GM12892 (cell line): ENCODE measurements at regions not wholly inside any gene's neighbourhood (a gene's known extent, or its start where the extent isn't known, plus 50 kb on each side); places are given as distances from the start of the nearest gene placed in this dataset.

Experiments used
- DNase-seq: peaks from one replicate; pipeline ENCODE4 v3.0.0; 2011; ENCODE audit not compliant: insufficient read length
- FAIRE-seq: peaks from 2 replicates; lab custom pipeline; 2011; peaks lifted over from hg19 to GRCh38; lab: Jason Lieb, UNC
- POLR2A ChIP-seq: IDR thresholded peaks from 2 replicates; pipeline ENCODE4 v1.6.1; 2011; ENCODE audit warnings: low read depth, low read length, control low read depth
- POLR2AphosphoS5 ChIP-seq: IDR thresholded peaks from 2 replicates; pipeline ENCODE4 v1.6.1; 2011; ENCODE audit warnings: low read depth, low read length, control low read depth
- TAF1 ChIP-seq: IDR thresholded peaks from 2 replicates; pipeline ENCODE4 v1.6.1; 2011; ENCODE audit warnings: low read depth, mild to moderate bottlenecking, control low read depth, low read length, borderline replicate concordance

GRCh38 chr1:34270181-34270580 lies 93.5 kb downstream of the C1orf94 start:
- TF ChIP-seq POLR2A: no peak
- TF ChIP-seq TAF1: no peak
- TF ChIP-seq POLR2AphosphoS5: no peak
- DNase-seq (no peak), FAIRE-seq (no peak)

- FAIRE-seq (no peak), DNase-seq (no peak)
- no peak for TF ChIP-seq TAF1
- TF ChIP-seq POLR2A: no peak
- no peak for TF ChIP-seq POLR2AphosphoS5
Measured at GRCh38 chr1:34272152-34272551, 95.4 kb downstream of the C1orf94 start.

- no peak for FAIRE-seq
Measured at GRCh38 chr1:34275150-34275549, 98.4 kb downstream of the C1orf94 start.

GRCh38 chr1:34276606-34277005 lies 99.9 kb downstream of the C1orf94 start:
- no peak for TF ChIP-seq TAF1
- no peak for TF ChIP-seq POLR2AphosphoS5
- TF ChIP-seq POLR2A: no peak
- DNase-seq (no peak), FAIRE-seq (no peak)

More at GRCh38 chr1:34275150-34275549, 98.4 kb downstream of the C1orf94 start:
- DNase-seq: no peak
- TF ChIP-seq POLR2AphosphoS5: no peak
- TF ChIP-seq TAF1: no peak
- no peak for TF ChIP-seq POLR2A

GRCh38 chr1:34277150-34277549 lies 100.4 kb downstream of the C1orf94 start:
- TF ChIP-seq POLR2A: no peak
- no peak for TF ChIP-seq TAF1
- no peak for TF ChIP-seq POLR2AphosphoS5
- FAIRE-seq: no peak
- DNase-seq: no peak

GRCh38 chr1:34278211-34278610 lies 101.5 kb downstream of the C1orf94 start:
- FAIRE-seq: no peak
- no peak for DNase-seq
- no peak for TF ChIP-seq POLR2A
- TF ChIP-seq TAF1: no peak
- no peak for TF ChIP-seq POLR2AphosphoS5

- DNase-seq: no peak
- FAIRE-seq: no peak
- no peak for TF ChIP-seq POLR2A
- no peak for TF ChIP-seq POLR2AphosphoS5
- no peak for TF ChIP-seq TAF1
Measured at GRCh38 chr1:34279971-34280370, 103.3 kb downstream of the C1orf94 start.

- no peak for TF ChIP-seq POLR2A
- TF ChIP-seq TAF1: no peak
- TF ChIP-seq POLR2AphosphoS5: no peak
- DNase-seq (no peak), FAIRE-seq (no peak)
Measured at GRCh38 chr1:34280509-34280908, 103.8 kb downstream of the C1orf94 start.

- no peak for FAIRE-seq
- TF ChIP-seq POLR2AphosphoS5 (no peak), POLR2A (no peak), TAF1 (no peak)
- no peak for DNase-seq
Measured at GRCh38 chr1:34283142-34283541, 106.4 kb downstream of the C1orf94 start.

GRCh38 chr1:34286511-34286910 lies 109.8 kb downstream of the C1orf94 start:
- TF ChIP-seq TAF1: no peak
- no peak for TF ChIP-seq POLR2AphosphoS5
- TF ChIP-seq POLR2A: no peak
- DNase-seq (no peak), FAIRE-seq (no peak)

GRCh38 chr1:34290831-34291230 lies 114.1 kb downstream of the C1orf94 start:
- FAIRE-seq (no peak), DNase-seq (no peak)
- no peak for TF ChIP-seq POLR2AphosphoS5
- no peak for TF ChIP-seq POLR2A
- no peak for TF ChIP-seq TAF1

- DNase-seq (no peak), FAIRE-seq (no peak)
- no peak for TF ChIP-seq TAF1
- no peak for TF ChIP-seq POLR2AphosphoS5
- no peak for TF ChIP-seq POLR2A
Measured at GRCh38 chr1:34292472-34292871, 115.8 kb downstream of the C1orf94 start.
